A549 (cell line): ENCODE measurements at regions not wholly inside any gene's neighbourhood (a gene's known extent, or its start where the extent isn't known, plus 50 kb on each side); places are given as distances from the start of the nearest gene placed in this dataset.

Experiments used
- ATAC-seq, 2 experiments: fragments of 200-7000 bp in 1 of 2; fragments of >200 bp in 1 of 2; cut with Nextera tagmentation in 1 of 2; cut with Tn5 transposase in 1 of 2; 3 replicates each; pipeline versions ENCODE4 v1.8.0 to v1.9.1; 2018 to 2020; ENCODE audit warnings: mild to moderate bottlenecking in 1 of 2, moderate library complexity in 1 of 2
- CTCF ChIA-PET: fragments of 300-600 bp; sonication (Branson Sonifier 250); formaldehyde crosslinking; extraction: SDS; loops from one replicate; lab custom pipeline; 2021; ENCODE audit warnings: antibody characterized with exemption, inconsistent platforms; lab: Yijun Ruan, JAX
- POLR2A ChIA-PET: fragments of 350-600 bp; formaldehyde crosslinking; extraction: SDS; loops from one replicate; lab custom pipeline; 2021; ENCODE audit warnings: antibody characterized with exemption, inconsistent platforms; lab: Yijun Ruan, JAX
- DNase-seq, 2 experiments: peaks; one replicate each; pipeline versions ENCODE4 v3.0.0 to v3.0.0-alpha.2; 2011 to 2016; ENCODE audit warnings: low read depth in 1 of 2, low spot score in 1 of 2
- FAIRE-seq: peaks from 2 replicates; lab custom pipeline; 2011; peaks lifted over from hg19 to GRCh38; lab: Jason Lieb, UNC
- H3K27ac ChIP-seq, 2 experiments: fragments of >200 bp; sonication (Bioruptor Twin); formaldehyde crosslinking; 3 replicates each; pipeline ENCODE4 v1.5.1; 2016 to 2017
- H3K4me1 ChIP-seq: fragments of >200 bp; sonication (Bioruptor Twin); formaldehyde crosslinking; 3 replicates; pipeline ENCODE4 v1.6.1; 2016
- H3K4me2 ChIP-seq: fragments of >200 bp; sonication (Bioruptor Twin); formaldehyde crosslinking; 3 replicates; pipeline ENCODE4 v1.6.1; 2016
- H3K4me3 ChIP-seq: fragments of >200 bp; sonication (Bioruptor Twin); formaldehyde crosslinking; 3 replicates; pipeline ENCODE4 v1.5.1; 2016
- H3K9me3 ChIP-seq: fragments of >200 bp; sonication (Bioruptor Twin); formaldehyde crosslinking; 3 replicates; pipeline ENCODE4 v1.6.1; 2016
- CBX8 ChIP-seq: fragments of 200-600 bp; sonication (generic); IDR thresholded peaks from 2 replicates; pipeline ENCODE4 v1.6.1; 2016
- CHD4 ChIP-seq: fragments of 200-600 bp; sonication (generic); IDR thresholded peaks from 2 replicates; pipeline ENCODE4 v1.6.1; 2016; ENCODE audit warnings: antibody characterized with exemption, mild to moderate bottlenecking, borderline replicate concordance
- CTCF ChIP-seq: fragments of >200 bp; sonication (Bioruptor Twin); formaldehyde crosslinking; IDR thresholded peaks from 3 replicates; pipeline ENCODE4 v1.5.1; 2016
- ELK1 ChIP-seq: fragments of 150-350 bp; IDR thresholded peaks from 2 replicates; pipeline ENCODE4 v1.6.1; 2014; ENCODE audit warnings: low read depth, mild to moderate bottlenecking, low read length
- EP300 ChIP-seq, 2 experiments: fragments of >200 bp; sonication (Bioruptor Twin); formaldehyde crosslinking; IDR thresholded peaks; 2 replicates in 1 of 2; 3 replicates in 1 of 2; pipeline ENCODE4 v1.6.1; 2016 to 2017
- ESRRA ChIP-seq: fragments of 150-350 bp; IDR thresholded peaks from 2 replicates; pipeline ENCODE4 v1.6.1; 2014; ENCODE audit warnings: mild to moderate bottlenecking, low read length, borderline replicate concordance
- FOXS1 ChIP-seq: fragments of 250-450 bp; sonication (Bioruptor Pico); IDR thresholded peaks from 2 replicates; pipeline ENCODE4 v1.5.0; 2020; ENCODE audit warnings: mild to moderate bottlenecking, moderate library complexity
- GATA3 ChIP-seq: IDR thresholded peaks from 2 replicates; pipeline ENCODE4 v1.6.1; 2012; ENCODE audit warnings: borderline replicate concordance
- HDAC2 ChIP-seq: fragments of 200-600 bp; sonication (generic); IDR thresholded peaks from 2 replicates; pipeline ENCODE4 v1.6.1; 2016
- HMGXB4 ChIP-seq: fragments of 250-450 bp; sonication (Bioruptor Pico); IDR thresholded peaks from 2 replicates; pipeline ENCODE4 v1.5.0; 2021; ENCODE audit warnings: mild to moderate bottlenecking, moderate library complexity, borderline replicate concordance
- HOXA7 ChIP-seq: fragments of 250-450 bp; sonication (Bioruptor Pico); IDR thresholded peaks from 2 replicates; pipeline ENCODE4 v1.5.0; 2020; ENCODE audit warnings: mild to moderate bottlenecking, moderate library complexity
- HOXB5 ChIP-seq: fragments of 250-450 bp; sonication (Bioruptor Pico); IDR thresholded peaks from 2 replicates; pipeline ENCODE4 v1.5.0; 2020; ENCODE audit warnings: mild to moderate bottlenecking, moderate library complexity
- JUN ChIP-seq, 2 experiments: fragments of >200 bp; sonication (Bioruptor Twin); formaldehyde crosslinking; IDR thresholded peaks; 2 replicates in 1 of 2; 3 replicates in 1 of 2; pipeline ENCODE4 v1.6.1; 2016 to 2017
- KDM1A ChIP-seq: fragments of 200-600 bp; sonication (generic); IDR thresholded peaks from 2 replicates; pipeline ENCODE4 v1.6.1; 2016; ENCODE audit warnings: low read depth, mild to moderate bottlenecking
- MAX ChIP-seq: IDR thresholded peaks from 2 replicates; pipeline ENCODE4 v1.6.1; 2012
- MAZ ChIP-seq: fragments of 150-350 bp; IDR thresholded peaks from 2 replicates; pipeline ENCODE4 v1.6.1; 2014; ENCODE audit warnings: antibody characterized with exemption, low read depth, low read length, borderline replicate concordance
- MYC ChIP-seq: IDR thresholded peaks from 2 replicates; pipeline ENCODE4 v1.6.1; 2012; ENCODE audit warnings: mild to moderate bottlenecking, inconsistent platforms, low read length, improper control_type of control experiment, borderline replicate concordance
- NFE2L2 ChIP-seq: fragments of 150-350 bp; conservative IDR thresholded peaks from 2 replicates; pipeline ENCODE4 v1.6.1; 2014; ENCODE audit warnings: low read length
- NR3C1 ChIP-seq: fragments of >200 bp; sonication (Bioruptor Twin); formaldehyde crosslinking; IDR thresholded peaks from 3 replicates; pipeline ENCODE4 v1.6.1; 2017
- RAD21 ChIP-seq, 2 experiments: fragments of >200 bp in 1 of 2; sonication (Bioruptor Twin) in 1 of 2; formaldehyde crosslinking in 1 of 2; IDR thresholded peaks in 1 of 2; conservative IDR thresholded peaks in 1 of 2; 2 replicates in 1 of 2; 3 replicates in 1 of 2; pipeline ENCODE4 v1.6.1; 2012 to 2018; ENCODE audit warnings: inconsistent platforms in 1 of 2
- RARB ChIP-seq: fragments of 250-450 bp; sonication (Bioruptor Pico); IDR thresholded peaks from 2 replicates; pipeline ENCODE4 v1.8.0; 2021; ENCODE audit warnings: mild to moderate bottlenecking, moderate library complexity
- RCOR1 ChIP-seq: fragments of 150-350 bp; IDR thresholded peaks from 2 replicates; pipeline ENCODE4 v1.6.1; 2014; ENCODE audit warnings: antibody characterized with exemption, low read length, low read depth
- RFX5 ChIP-seq: fragments of 450-650 bp; IDR thresholded peaks from 2 replicates; pipeline ENCODE4 v1.7.1; 2014; ENCODE audit warnings: antibody characterized with exemption, mild to moderate bottlenecking, moderate library complexity
- SMC3 ChIP-seq: fragments of >200 bp; sonication (Bioruptor Twin); formaldehyde crosslinking; IDR thresholded peaks from 3 replicates; pipeline ENCODE4 v1.6.1; 2018; ENCODE audit warnings: inconsistent platforms
- SREBF2 ChIP-seq: fragments of 450-650 bp; IDR thresholded peaks from 2 replicates; pipeline ENCODE4 v1.6.1; 2014; ENCODE audit warnings: mild to moderate bottlenecking, moderate library complexity
- TP53 ChIP-seq: fragments of 250-450 bp; sonication (Bioruptor Pico); IDR thresholded peaks from 2 replicates; pipeline ENCODE4 v1.5.0; 2021; ENCODE audit warnings: mild to moderate bottlenecking, moderate library complexity
- WGBS: methylation state at CpG from one replicate; pipeline ENCODE4 v1.1.6; 2017; ENCODE audit errors: missing lambda C conversion rate; 5-methylcytosine and 5-hydroxymethylcytosine counted together

GRCh38 chr2:71798266-71799012 lies 345.1 kb downstream of the DYSF start:
- WGBS = 67% methylated on average over 7 of the region's 8 CpGs
- no peak for FAIRE-seq
- TF ChIP-seq CTCF = peak; percentile 79
- no peak for TF ChIP-seq TP53 (CRISPR knock-in tag)
- TF ChIP-seq RAD21 (conservative IDR thresholded peaks at IDR 0.05 in 1 of 2, IDR thresholded peaks at IDR 0.05 in 1 of 2) = peak; percentile 70 to 75
- no peak for TF ChIP-seq NFE2L2
- peak; percentile 92 for TF ChIP-seq SMC3
- no peak for TF ChIP-seq GATA3
- CTCF ChIA-PET = interaction anchor here (0.6 to 13.5 kb wide), 35 partner anchors 14 to 947 kb away, joined by 3 to 222 read pairs (median 4); no protein-coding TSS in a partner anchor
- POLR2A ChIA-PET = no interaction called here
- H3K4me1 ChIP-seq = peaks cover 9% of the 10 kb centered on the region
- H3K9me3 ChIP-seq = no peaks in the 10 kb centered on the region
- H3K4me2 ChIP-seq = no peak overlapping the region
- no peak overlapping the region for H3K27ac ChIP-seq
- peak; percentile 71 to 74 for DNase-seq
- peak; percentile 73 to 90 for ATAC-seq
- H3K4me3 ChIP-seq = no peak overlapping the region

- Histone ChIP-seq H3K4me1 (peaks cover 11% of the 10 kb centered on the region), H3K27ac (no peak overlapping the region), H3K4me3 (no peak overlapping the region), H3K9me3 (no peaks in the 10 kb centered on the region), H3K4me2 (no peak overlapping the region)
- WGBS = 88% methylated on average over 7 of the region's 7 CpGs
- no peak for DNase-seq
- CTCF ChIA-PET = interaction anchor here (0.6 to 13.5 kb wide), 29 partner anchors 14 to 966 kb away, joined by 3 to 222 read pairs (median 5); no protein-coding TSS in a partner anchor
- TF ChIP-seq ESRRA (no peak), SMC3 (no peak), CBX8 (no peak), HDAC2 (no peak), EP300 (IDR thresholded peaks at IDR 0.05) (no peak), RCOR1 (no peak), NR3C1 (no peak), RAD21 (conservative IDR thresholded peaks at IDR 0.05 in 1 of 2, IDR thresholded peaks at IDR 0.05 in 1 of 2) (no peak), GATA3 (no peak), RFX5 (no peak), SREBF2 (no peak), MAX (no peak)
- no peak for ATAC-seq
- POLR2A ChIA-PET = no interaction called here
- FAIRE-seq = no peak
Observed at GRCh38 chr2:71797035-71797810, 343.9 kb downstream of the DYSF start.

- H3K4me3 ChIP-seq = no peak overlapping the region
- H3K27ac ChIP-seq = peak overlapping the region in 1 of 2 experiments; percentile 62; a peak in 4 of 6 replicates
- ATAC-seq (no peak), FAIRE-seq (no peak), DNase-seq (no peak)
- POLR2A ChIA-PET = no interaction called here
- H3K4me2 ChIP-seq = no peak overlapping the region
- TF ChIP-seq JUN (IDR thresholded peaks at IDR 0.05) (no peak), FOXS1 (CRISPR knock-in tag) (no peak), MAZ (no peak), HMGXB4 (CRISPR knock-in tag) (no peak), RARB (CRISPR knock-in tag) (no peak), CBX8 (no peak), CHD4 (no peak), HOXB5 (CRISPR knock-in tag) (no peak), MAX (no peak), ELK1 (no peak), KDM1A (no peak), MYC (no peak), HOXA7 (no peak), RAD21 (conservative IDR thresholded peaks at IDR 0.05 in 1 of 2, IDR thresholded peaks at IDR 0.05 in 1 of 2) (no peak)
- H3K4me1 ChIP-seq = peaks cover 11% of the 10 kb centered on the region
- WGBS = 56% methylated on average over 9 of the region's 9 CpGs
- H3K9me3 ChIP-seq = no peaks in the 10 kb centered on the region
- CTCF ChIA-PET = interaction anchor here (0.7 to 13.5 kb wide), 9 partner anchors 13 to 950 kb away, joined by 3 to 222 read pairs (median 7); no protein-coding TSS in a partner anchor
Observed at GRCh38 chr2:71796174-71796593, 342.8 kb downstream of the DYSF start.
